Erythroblast (primary cell): ENCODE measurements at regions not wholly inside any gene's neighbourhood (a gene's known extent, or its start where the extent isn't known, plus 50 kb on each side); places are given as distances from the start of the nearest gene placed in this dataset.

Experiments
- GATA1 ChIP-seq: IDR thresholded peaks from 2 replicates; pipeline ENCODE4 v1.6.1; 2011; ENCODE audit warnings: low read depth, mild to moderate bottlenecking, control low read depth, low read length, moderate library complexity
- POLR2A ChIP-seq: IDR thresholded peaks from 2 replicates; pipeline ENCODE4 v1.6.1; 2011; ENCODE audit warnings: mild to moderate bottlenecking, low read length

DNA sequence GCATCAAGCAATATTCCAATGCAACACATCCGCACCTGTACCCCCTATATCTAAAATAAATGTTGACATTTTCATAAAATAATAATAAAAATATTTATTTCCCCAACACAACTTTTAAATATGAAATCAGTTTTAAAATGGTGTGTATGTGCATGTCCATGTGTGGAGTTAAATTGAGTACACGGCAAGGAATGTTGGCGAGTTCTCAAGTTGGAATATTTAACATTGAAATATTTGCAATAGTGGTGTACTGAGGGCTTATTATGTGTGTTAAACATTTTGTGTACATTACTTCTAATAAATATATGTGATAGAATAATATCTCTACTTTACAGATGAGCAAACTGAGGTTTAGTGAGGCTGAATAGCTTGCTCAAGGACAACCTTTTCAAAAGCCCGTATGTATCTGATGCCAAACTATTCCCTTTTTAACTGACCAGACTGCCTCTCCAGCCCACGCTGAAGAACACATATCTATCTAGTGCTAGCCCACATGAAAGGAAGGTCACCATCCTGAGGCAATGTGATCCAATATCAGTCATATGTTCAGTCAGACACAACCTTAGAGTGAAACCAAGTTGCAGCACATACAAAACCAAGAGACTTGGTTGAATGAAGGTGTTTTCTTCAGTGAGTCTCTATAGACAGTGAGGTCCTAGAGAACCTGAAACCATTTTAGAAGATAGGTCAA lies 192.2 kb upstream of the CDH11 start:
- TF ChIP-seq POLR2A (no peak), GATA1 (no peak)
